ENCODE measurements at regions not wholly inside any gene's neighbourhood (a gene's known extent, or its start where the extent isn't known, plus 50 kb on each side); places are given as distances from the start of the nearest gene placed in this dataset.

GRCh38 chr9:2271426-2271825 is 256.3 kb downstream of the SMARCA2 start:
- TF ChIP-seq CTCF (IDR thresholded peaks at IDR 0.05) (no peak), POLR2A (IDR thresholded peaks at IDR 0.05) (no peak)

Measured in upper lobe of left lung (tissue), 4 donors.